WTC11 (cell line): ENCODE measurements at regions not wholly inside any gene's neighbourhood (a gene's known extent, or its start where the extent isn't known, plus 50 kb on each side); places are given as distances from the start of the nearest gene placed in this dataset.

ENCODE experiments used
- ATF2 ChIP-seq: sonication (generic); formaldehyde crosslinking; IDR thresholded peaks from 2 replicates; pipeline ENCODE4 v1.8.1; 2022; ENCODE audit warnings: low read depth, missing genetic modification reagents, borderline replicate concordance
- CREM ChIP-seq: sonication (generic); formaldehyde crosslinking; IDR thresholded peaks from 2 replicates; pipeline ENCODE4 v1.8.1; 2022; ENCODE audit warnings: mild to moderate bottlenecking, missing genetic modification reagents, moderate library complexity
- CTCF ChIP-seq: fragments of 200-600 bp; IDR thresholded peaks from 2 replicates; pipeline ENCODE4 v1.8.0; 2022; ENCODE audit warnings: antibody characterized with exemption
- NR3C1 ChIP-seq: sonication (generic); formaldehyde crosslinking; conservative IDR thresholded peaks from 2 replicates; pipeline ENCODE4 v1.8.1; 2023; ENCODE audit warnings: low read depth, mild to moderate bottlenecking, missing genetic modification reagents
- STAT6 ChIP-seq: sonication (generic); formaldehyde crosslinking; conservative IDR thresholded peaks from 2 replicates; pipeline ENCODE4 v1.8.1; 2023; ENCODE audit warnings: mild to moderate bottlenecking, low read depth, missing genetic modification reagents, moderate library complexity
- USF2 ChIP-seq: sonication (generic); formaldehyde crosslinking; IDR thresholded peaks from 2 replicates; pipeline ENCODE4 v1.8.1; 2023; ENCODE audit warnings: mild to moderate bottlenecking, missing genetic modification reagents, moderate library complexity

- no peak for TF ChIP-seq ATF2 (CRISPR knock-in tag)
- no peak for TF ChIP-seq CREM (CRISPR knock-in tag)
- no peak for TF ChIP-seq CTCF
- TF ChIP-seq STAT6, result no peak
- TF ChIP-seq NR3C1 (CRISPR knock-in tag), result no peak
- TF ChIP-seq USF2, result no peak
Measured at GRCh38 chr11:119501777-119502405, 78.9 kb upstream of the THY1 start.
